GM12892 (cell line): ENCODE measurements at regions not wholly inside any gene's neighbourhood (a gene's known extent, or its start where the extent isn't known, plus 50 kb on each side); places are given as distances from the start of the nearest gene placed in this dataset.

ENCODE experiments used
- POLR2A ChIP-seq: IDR thresholded peaks from 2 replicates; pipeline ENCODE4 v1.6.1; 2011; ENCODE audit warnings: low read depth, low read length, control low read depth
- POLR2AphosphoS5 ChIP-seq: IDR thresholded peaks from 2 replicates; pipeline ENCODE4 v1.6.1; 2011; ENCODE audit warnings: low read depth, low read length, control low read depth
- TAF1 ChIP-seq: IDR thresholded peaks from 2 replicates; pipeline ENCODE4 v1.6.1; 2011; ENCODE audit warnings: low read depth, mild to moderate bottlenecking, control low read depth, low read length, borderline replicate concordance

DNA sequence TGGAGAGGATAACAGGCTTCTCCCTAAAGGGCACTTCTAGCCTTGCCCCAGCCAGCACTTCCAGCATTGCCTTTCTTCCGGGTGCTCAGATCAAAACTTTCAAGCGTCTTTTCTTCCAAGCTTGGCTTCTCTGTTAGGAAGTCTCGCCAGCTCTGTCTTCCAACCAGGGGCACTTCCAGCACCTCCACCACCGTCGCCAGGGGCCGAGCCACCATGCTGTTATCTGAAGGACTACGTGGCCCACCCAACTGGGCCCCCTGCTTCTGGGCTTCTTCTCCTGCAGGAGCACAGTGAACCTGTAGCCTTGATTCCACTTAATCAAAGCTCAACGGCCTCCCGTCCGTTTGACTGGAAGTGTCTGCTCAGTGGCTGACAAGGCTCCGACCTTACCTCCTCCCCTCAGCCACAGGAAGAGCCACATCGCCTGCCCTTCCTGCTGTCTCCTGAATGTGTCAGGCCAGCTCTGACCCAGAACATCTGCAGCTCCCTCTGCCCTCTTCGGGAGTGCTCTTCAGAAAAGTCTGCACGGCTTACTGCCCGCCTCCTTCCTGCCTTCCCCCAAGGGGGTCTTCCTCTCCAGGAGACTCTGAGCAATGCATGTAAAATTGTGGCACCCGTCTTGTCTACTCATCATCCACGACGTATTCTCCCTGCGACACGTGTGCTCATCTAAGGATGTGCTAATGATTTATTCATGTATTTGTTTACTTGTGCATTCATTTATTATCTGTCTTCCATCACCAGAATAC is 527.0 kb downstream of the CDH26 start:
- TF ChIP-seq POLR2AphosphoS5, result no peak
- TF ChIP-seq POLR2A, result no peak
- no peak for TF ChIP-seq TAF1
